ENCODE measurements at regions not wholly inside any gene's neighbourhood (a gene's known extent, or its start where the extent isn't known, plus 50 kb on each side); places are given as distances from the start of the nearest gene placed in this dataset.
"Not testable (repeated sequence)": the region's sequence is repeated elsewhere in the genome, so short reads cannot be mapped to it uniquely, and the experiment has no call there.

DNA sequence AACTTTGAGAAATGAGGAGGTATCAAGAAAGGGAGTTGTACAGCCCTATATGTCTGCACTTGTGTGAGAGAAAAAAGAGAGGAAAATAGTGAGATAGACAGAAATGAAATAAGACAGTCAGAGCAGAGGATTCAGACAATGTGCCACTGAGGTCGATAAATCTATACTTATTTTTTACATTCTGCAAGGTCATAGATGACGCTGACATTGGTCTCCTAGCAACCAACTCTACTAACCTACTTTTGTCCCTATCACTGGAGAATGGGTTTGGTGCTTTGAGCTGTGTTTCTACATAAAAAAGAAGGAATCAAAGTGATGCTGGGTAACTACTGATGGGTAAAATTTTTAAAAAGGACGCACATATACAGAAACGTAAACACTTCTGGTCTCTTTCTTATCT lies 573.3 kb upstream of the RORB start:
- TF ChIP-seq SUZ12 (IDR thresholded peaks at IDR 0.05; ENCODE audit: extremely low read depth, insufficient read depth, insufficient read length) (no peak), YY1 (IDR thresholded peaks at IDR 0.05; ENCODE audit: insufficient read depth, insufficient read length) (no peak), ZNF274 (IDR thresholded peaks at IDR 0.05; ENCODE audit: low read depth, low read length) (no peak)
- no peak for DNase-seq (ENCODE audit: low read depth, low spot score)
- Histone ChIP-seq H3K9me3 (ENCODE audit: insufficient read depth, low read length) (no peaks in the 10 kb centered on the region), H3K4me3 (ENCODE audit: insufficient read length, low read depth) (no peak overlapping the region), H3K9ac (ENCODE audit: insufficient read length, low read depth) (no peak overlapping the region), H3K4me1 (ENCODE audit: insufficient read depth, insufficient read length) (no peaks in the 10 kb centered on the region), H3K36me3 (ENCODE audit: insufficient read depth, insufficient read length, low read length) (no peaks in the 10 kb centered on the region), H3K27me3 (ENCODE audit: insufficient read depth, insufficient read length) (no peaks in the 10 kb centered on the region)

DNA sequence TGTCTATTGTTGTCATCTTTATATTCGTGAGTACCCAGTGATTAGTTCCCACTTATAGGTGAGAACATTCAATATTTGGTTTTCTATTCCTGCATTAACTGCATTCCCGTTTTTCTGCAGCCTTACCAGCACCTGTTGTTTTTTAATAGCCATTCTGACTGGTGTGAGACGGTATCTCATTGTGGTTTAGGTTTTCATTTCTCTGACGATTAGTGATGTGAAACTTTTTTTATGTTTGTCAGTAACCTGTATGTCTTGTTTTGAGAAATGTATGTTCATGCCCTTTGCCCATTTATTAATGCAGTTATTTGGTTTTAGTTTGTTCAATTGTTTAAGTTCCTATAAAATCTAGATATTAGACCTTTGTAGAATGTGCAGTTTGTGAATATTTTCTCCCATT lies 546.0 kb upstream of the RORB start:
- Histone ChIP-seq H3K36me3 (ENCODE audit: insufficient read depth, insufficient read length, low read length) (no peaks in the 10 kb centered on the region), H3K9me3 (ENCODE audit: insufficient read depth, low read length) (no peaks in the 10 kb centered on the region), H3K4me3 (ENCODE audit: insufficient read length, low read depth) (no peak overlapping the region), H3K4me1 (ENCODE audit: insufficient read depth, insufficient read length) (no peaks in the 10 kb centered on the region), H3K27me3 (ENCODE audit: insufficient read depth, insufficient read length) (no peaks in the 10 kb centered on the region), H3K9ac (ENCODE audit: insufficient read length, low read depth) (no peak overlapping the region)
- DNase-seq (ENCODE audit: low read depth, low spot score): no peak
- TF ChIP-seq SUZ12 (IDR thresholded peaks at IDR 0.05; ENCODE audit: extremely low read depth, insufficient read depth, insufficient read length) (no peak), ZNF274 (IDR thresholded peaks at IDR 0.05; ENCODE audit: low read depth, low read length) (no peak), YY1 (IDR thresholded peaks at IDR 0.05; ENCODE audit: insufficient read depth, insufficient read length) (no peak)

DNA sequence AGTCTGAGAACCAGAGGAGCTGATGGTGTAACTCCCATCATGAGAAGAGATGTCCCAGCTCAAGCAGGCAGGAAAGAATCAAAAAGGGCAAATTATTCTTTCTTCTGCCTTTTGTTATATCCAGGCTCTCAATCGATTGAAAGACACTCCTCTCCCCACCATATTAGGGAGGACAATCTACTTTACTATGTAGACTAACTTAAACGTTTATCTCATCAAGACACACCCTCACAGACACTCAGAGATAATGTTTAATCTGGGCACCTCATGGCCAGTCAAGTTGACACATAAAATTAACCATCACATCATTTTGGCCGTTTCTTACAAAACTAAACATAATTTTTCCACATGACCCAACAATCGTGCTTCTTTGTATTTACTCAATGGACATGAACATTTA lies 534.3 kb upstream of the RORB start:
- DNase-seq (ENCODE audit: low read depth, low spot score): no peak
- TF ChIP-seq ZNF274 (IDR thresholded peaks at IDR 0.05; ENCODE audit: low read depth, low read length) (no peak), SUZ12 (IDR thresholded peaks at IDR 0.05; ENCODE audit: extremely low read depth, insufficient read depth, insufficient read length) (no peak), YY1 (IDR thresholded peaks at IDR 0.05; ENCODE audit: insufficient read depth, insufficient read length) (no peak)

DNA sequence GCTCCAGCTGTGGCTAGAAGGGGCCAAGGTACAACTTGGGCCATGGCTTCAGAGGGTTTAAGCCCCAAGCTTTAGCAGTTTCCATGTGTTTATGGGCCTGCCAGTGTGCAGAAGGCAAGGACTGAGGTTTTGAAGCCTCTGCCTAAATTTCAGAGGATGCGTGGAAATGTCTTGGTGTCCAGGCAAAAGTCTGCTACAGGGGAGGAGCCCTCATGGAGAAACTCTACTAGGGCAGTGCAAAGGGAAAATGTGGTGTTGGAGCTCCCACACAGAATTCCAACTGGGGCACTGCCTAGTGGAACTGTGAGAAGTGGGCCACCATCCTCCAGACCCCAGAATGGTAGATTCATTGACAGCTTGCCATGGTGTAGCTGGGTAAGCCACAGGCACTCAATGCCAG lies 527.2 kb upstream of the RORB start:
- no peaks in the 10 kb centered on the region for H3K4me1 ChIP-seq (ENCODE audit: insufficient read depth, insufficient read length)
- H3K27me3 ChIP-seq (ENCODE audit: insufficient read depth, insufficient read length): no peaks in the 10 kb centered on the region
- H3K9ac ChIP-seq (ENCODE audit: insufficient read length, low read depth): no peak overlapping the region
- H3K9me3 ChIP-seq (ENCODE audit: insufficient read depth, low read length): peaks cover 15% of the 10 kb centered on the region; the same call in 1 of the 2 replicates
- no peaks in the 10 kb centered on the region for H3K36me3 ChIP-seq (ENCODE audit: insufficient read depth, insufficient read length, low read length)
- no peak for DNase-seq (ENCODE audit: low read depth, low spot score)
- TF ChIP-seq ZNF274 (IDR thresholded peaks at IDR 0.05; ENCODE audit: low read depth, low read length) (no peak), SUZ12 (IDR thresholded peaks at IDR 0.05; ENCODE audit: extremely low read depth, insufficient read depth, insufficient read length) (no peak), YY1 (IDR thresholded peaks at IDR 0.05; ENCODE audit: insufficient read depth, insufficient read length) (no peak)
- H3K4me3 ChIP-seq (ENCODE audit: insufficient read length, low read depth): no peak overlapping the region

More for the DNA sequence above, 534.3 kb upstream of the RORB start:
- Histone ChIP-seq H3K36me3 (ENCODE audit: insufficient read depth, insufficient read length, low read length) (no peaks in the 10 kb centered on the region), H3K9ac (ENCODE audit: insufficient read length, low read depth) (no peak overlapping the region), H3K4me1 (ENCODE audit: insufficient read depth, insufficient read length) (no peaks in the 10 kb centered on the region), H3K27me3 (ENCODE audit: insufficient read depth, insufficient read length) (no peaks in the 10 kb centered on the region), H3K9me3 (ENCODE audit: insufficient read depth, low read length) (no peaks in the 10 kb centered on the region), H3K4me3 (ENCODE audit: insufficient read length, low read depth) (no peak overlapping the region)

DNA sequence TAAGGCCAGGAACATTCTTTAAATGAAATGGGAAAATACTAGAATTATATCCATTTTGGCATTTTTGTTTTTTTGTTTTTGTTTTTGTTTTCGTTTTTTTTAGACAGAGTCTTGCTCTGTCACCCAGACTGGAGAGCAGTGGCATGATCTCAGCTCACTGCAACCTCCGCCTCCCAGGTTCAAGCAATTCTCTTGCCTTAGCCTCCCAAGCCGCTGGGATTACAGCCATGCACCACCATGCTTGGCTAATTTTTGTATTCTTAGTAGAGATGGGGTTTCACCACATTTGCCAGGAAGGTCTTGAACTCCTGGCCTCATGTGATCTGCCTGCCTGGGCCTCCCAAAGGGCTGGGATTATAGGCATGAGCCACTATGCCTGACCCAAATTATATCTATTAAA lies 520.7 kb upstream of the RORB start:
- not testable (repeated sequence) for H3K4me1 ChIP-seq (ENCODE audit: insufficient read depth, insufficient read length); DNase-seq (ENCODE audit: low read depth, low spot score); H3K9me3 ChIP-seq (ENCODE audit: insufficient read depth, low read length); H3K27me3 ChIP-seq (ENCODE audit: insufficient read depth, insufficient read length); H3K36me3 ChIP-seq (ENCODE audit: insufficient read depth, insufficient read length, low read length); H3K4me3 ChIP-seq (ENCODE audit: insufficient read length, low read depth); H3K9ac ChIP-seq (ENCODE audit: insufficient read length, low read depth)

DNA sequence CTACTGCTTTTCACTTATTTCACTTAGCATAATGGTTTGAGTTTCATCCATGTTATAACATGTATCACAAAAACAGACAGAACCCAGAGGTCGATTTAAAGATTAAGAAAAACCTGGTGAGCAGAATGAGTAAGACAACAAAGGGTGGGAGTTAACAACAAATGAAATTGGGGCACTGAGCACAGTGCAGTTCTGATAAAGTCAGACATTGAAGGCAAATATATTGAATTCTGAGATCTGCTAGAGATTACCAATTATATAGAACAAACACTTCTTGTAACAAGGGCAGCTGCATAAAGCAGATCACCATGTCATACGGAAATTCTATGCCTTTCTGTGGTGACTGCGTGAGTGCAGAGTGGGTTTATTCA lies 517.3 kb upstream of the RORB start:
- no peak overlapping the region for H3K9ac ChIP-seq (ENCODE audit: insufficient read length, low read depth)
- no peak for DNase-seq (ENCODE audit: low read depth, low spot score)
- H3K36me3 ChIP-seq (ENCODE audit: insufficient read depth, insufficient read length, low read length): no peaks in the 10 kb centered on the region
- no peaks in the 10 kb centered on the region for H3K27me3 ChIP-seq (ENCODE audit: insufficient read depth, insufficient read length)
- H3K4me3 ChIP-seq (ENCODE audit: insufficient read length, low read depth): no peak overlapping the region
- H3K4me1 ChIP-seq (ENCODE audit: insufficient read depth, insufficient read length): no peaks in the 10 kb centered on the region
- no peak for TF ChIP-seq ZNF274 (IDR thresholded peaks at IDR 0.05; ENCODE audit: low read depth, low read length)
- no peaks in the 10 kb centered on the region for H3K9me3 ChIP-seq (ENCODE audit: insufficient read depth, low read length)

DNA sequence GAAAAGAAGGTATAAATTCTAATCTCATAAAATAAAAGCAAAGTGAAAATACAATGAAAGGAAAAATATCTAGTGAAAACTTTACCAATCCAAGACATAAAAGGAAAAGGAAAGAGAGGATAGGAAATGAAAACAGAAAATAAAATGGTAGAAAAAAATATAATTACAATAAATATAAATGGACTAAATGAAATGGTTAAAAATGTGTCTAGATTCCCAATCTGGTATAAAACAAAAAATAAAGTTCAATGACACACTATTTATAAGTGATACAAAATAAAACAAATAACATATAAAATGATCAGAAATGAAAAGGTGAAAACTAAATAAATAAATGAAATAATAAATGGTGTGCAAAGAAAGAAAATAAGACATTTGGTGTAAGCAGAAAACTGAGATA lies 516.4 kb upstream of the RORB start:
- TF ChIP-seq ZNF274 (IDR thresholded peaks at IDR 0.05; ENCODE audit: low read depth, low read length) (no peak), YY1 (IDR thresholded peaks at IDR 0.05; ENCODE audit: insufficient read depth, insufficient read length) (no peak), SUZ12 (IDR thresholded peaks at IDR 0.05; ENCODE audit: extremely low read depth, insufficient read depth, insufficient read length) (no peak)
- no peak overlapping the region for H3K4me3 ChIP-seq (ENCODE audit: insufficient read length, low read depth)
- no peak overlapping the region for H3K9ac ChIP-seq (ENCODE audit: insufficient read length, low read depth)
- H3K36me3 ChIP-seq (ENCODE audit: insufficient read depth, insufficient read length, low read length): no peaks in the 10 kb centered on the region
- DNase-seq (ENCODE audit: low read depth, low spot score): no peak
- H3K9me3 ChIP-seq (ENCODE audit: insufficient read depth, low read length): no peaks in the 10 kb centered on the region
- no peaks in the 10 kb centered on the region for H3K27me3 ChIP-seq (ENCODE audit: insufficient read depth, insufficient read length)
- no peaks in the 10 kb centered on the region for H3K4me1 ChIP-seq (ENCODE audit: insufficient read depth, insufficient read length)

DNA sequence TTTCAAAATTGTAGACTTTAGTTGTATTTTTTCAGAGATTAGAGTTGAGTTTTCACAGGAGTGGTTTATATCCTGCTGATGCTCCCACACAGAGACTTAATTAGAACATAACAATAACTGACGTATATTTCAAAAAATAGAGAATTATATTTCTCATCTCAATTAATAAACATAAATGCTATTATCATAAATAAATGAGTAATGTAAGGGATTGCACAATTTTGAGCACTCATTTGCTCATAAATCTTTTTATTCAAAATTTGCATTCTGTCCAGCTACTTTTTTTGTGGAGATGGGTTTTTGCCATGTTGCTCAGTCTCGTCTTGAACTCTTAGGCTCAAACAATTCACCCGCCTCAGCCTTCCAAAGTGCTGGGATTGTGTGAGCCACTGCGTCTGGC lies 515.7 kb upstream of the RORB start:
- H3K4me1 ChIP-seq (ENCODE audit: insufficient read depth, insufficient read length): no peaks in the 10 kb centered on the region
- H3K4me3 ChIP-seq (ENCODE audit: insufficient read length, low read depth): no peak overlapping the region
- no peak overlapping the region for H3K9ac ChIP-seq (ENCODE audit: insufficient read length, low read depth)
- H3K36me3 ChIP-seq (ENCODE audit: insufficient read depth, insufficient read length, low read length): no peaks in the 10 kb centered on the region
- TF ChIP-seq ZNF274 (IDR thresholded peaks at IDR 0.05; ENCODE audit: low read depth, low read length) (no peak), YY1 (IDR thresholded peaks at IDR 0.05; ENCODE audit: insufficient read depth, insufficient read length) (no peak), SUZ12 (IDR thresholded peaks at IDR 0.05; ENCODE audit: extremely low read depth, insufficient read depth, insufficient read length) (no peak)
- H3K9me3 ChIP-seq (ENCODE audit: insufficient read depth, low read length): no peaks in the 10 kb centered on the region
- DNase-seq (ENCODE audit: low read depth, low spot score): no peak
- H3K27me3 ChIP-seq (ENCODE audit: insufficient read depth, insufficient read length): no peaks in the 10 kb centered on the region
